ENCODE measurements at regions not wholly inside any gene's neighbourhood (a gene's known extent, or its start where the extent isn't known, plus 50 kb on each side); places are given as distances from the start of the nearest gene placed in this dataset.

GRCh38 chr4:181566490-181566889 lies 676.7 kb upstream of the TENM3 start:
- no peaks in the 10 kb centered on the region for H3K27me3 Mint-ChIP-seq (ENCODE audit: insufficient read depth, unreplicated experiment)
- intact Hi-C loops (cut with micrococcal nuclease): loop anchor here (10.0 kb wide), 2 partner anchors 228 to 368 kb away; no protein-coding TSS in a partner anchor
- no peak overlapping the region for H3K4me3 Mint-ChIP-seq (ENCODE audit: unreplicated experiment)
- ChIA-PET POLR2A (no interaction called here), CTCF (interaction anchor here (0.6 to 2.2 kb wide), 2 partner anchors 220 to 1359 kb away, joined by 3 to 5 read pairs; no protein-coding TSS in a partner anchor)
- TF ChIP-seq CTCF (IDR thresholded peaks at IDR 0.05; ENCODE audit: unreplicated experiment): no peak
- no peak for DNase-seq (ENCODE audit: unreplicated experiment)
- H3K4me1 Mint-ChIP-seq (ENCODE audit: insufficient read depth, unreplicated experiment): no peaks in the 10 kb centered on the region
- no peaks in the 10 kb centered on the region for H3K9me3 Mint-ChIP-seq (ENCODE audit: unreplicated experiment)
- no peak overlapping the region for H3K27ac Mint-ChIP-seq (ENCODE audit: low read depth, unreplicated experiment)
- no TSS peak for BruUV-seq (replicated peaks)
- H3K36me3 Mint-ChIP-seq (ENCODE audit: insufficient read depth, unreplicated experiment): no peaks in the 10 kb centered on the region

GRCh38 chr4:181569553-181569952 lies 673.6 kb upstream of the TENM3 start:
- H3K27me3 Mint-ChIP-seq (ENCODE audit: insufficient read depth, unreplicated experiment): no peaks in the 10 kb centered on the region
- peak; percentile 49 for TF ChIP-seq CTCF (IDR thresholded peaks at IDR 0.05; ENCODE audit: unreplicated experiment)
- no TSS peak for BruUV-seq (replicated peaks)
- H3K36me3 Mint-ChIP-seq (ENCODE audit: insufficient read depth, unreplicated experiment): no peaks in the 10 kb centered on the region
- intact Hi-C loops (cut with micrococcal nuclease): loop anchor here (1.0 to 10.0 kb wide), 4 partner anchors 225 to 880 kb away; no protein-coding TSS in a partner anchor
- H3K9me3 Mint-ChIP-seq (ENCODE audit: unreplicated experiment): no peaks in the 10 kb centered on the region
- H3K4me3 Mint-ChIP-seq (ENCODE audit: unreplicated experiment): no peak overlapping the region
- H3K27ac Mint-ChIP-seq (ENCODE audit: low read depth, unreplicated experiment): no peak overlapping the region
- H3K4me1 Mint-ChIP-seq (ENCODE audit: insufficient read depth, unreplicated experiment): no peaks in the 10 kb centered on the region
- ChIA-PET POLR2A (no interaction called here), CTCF (interaction anchor here (0.7 to 1.1 kb wide), 7 partner anchors 10 to 938 kb away, joined by 3 read pairs; no protein-coding TSS in a partner anchor)
- peak; percentile 67 for DNase-seq (ENCODE audit: unreplicated experiment)

GRCh38 chr4:181578911-181579310 lies 664.3 kb upstream of the TENM3 start:
- POLR2A ChIA-PET: interaction anchor here (0.8 kb wide), 1 partner anchor 28 kb away, joined by 4 read pairs; no protein-coding TSS in a partner anchor
- Mint-ChIP-seq H3K4me1 (ENCODE audit: insufficient read depth, unreplicated experiment) (no peaks in the 10 kb centered on the region), H3K27me3 (ENCODE audit: insufficient read depth, unreplicated experiment) (no peaks in the 10 kb centered on the region), H3K27ac (ENCODE audit: low read depth, unreplicated experiment) (no peak overlapping the region), H3K4me3 (ENCODE audit: unreplicated experiment) (no peak overlapping the region), H3K36me3 (ENCODE audit: insufficient read depth, unreplicated experiment) (no peaks in the 10 kb centered on the region), H3K9me3 (ENCODE audit: unreplicated experiment) (no peaks in the 10 kb centered on the region)
- CTCF ChIA-PET: interaction anchor here (0.6 kb wide), 1 partner anchor 715 kb away, joined by 4 read pairs; no protein-coding TSS in a partner anchor
- intact Hi-C loops (cut with micrococcal nuclease): no loop called here
- TF ChIP-seq CTCF (IDR thresholded peaks at IDR 0.05; ENCODE audit: unreplicated experiment): no peak
- no TSS peak for BruUV-seq (replicated peaks)
- DNase-seq (ENCODE audit: unreplicated experiment): no peak

- H3K36me3 Mint-ChIP-seq (ENCODE audit: insufficient read depth, unreplicated experiment): no peaks in the 10 kb centered on the region
- intact Hi-C loops (cut with micrococcal nuclease): no loop called here
- H3K27me3 Mint-ChIP-seq (ENCODE audit: insufficient read depth, unreplicated experiment): no peaks in the 10 kb centered on the region
- H3K27ac Mint-ChIP-seq (ENCODE audit: low read depth, unreplicated experiment): no peak overlapping the region
- H3K4me1 Mint-ChIP-seq (ENCODE audit: insufficient read depth, unreplicated experiment): no peaks in the 10 kb centered on the region
- TF ChIP-seq CTCF (IDR thresholded peaks at IDR 0.05; ENCODE audit: unreplicated experiment): no peak
- H3K9me3 Mint-ChIP-seq (ENCODE audit: unreplicated experiment): no peaks in the 10 kb centered on the region
- ChIA-PET CTCF (interaction anchor here (0.6 kb wide), 1 partner anchor 714 kb away, joined by 4 read pairs; no protein-coding TSS in a partner anchor), POLR2A (interaction anchor here (0.8 kb wide), 1 partner anchor 27 kb away, joined by 4 read pairs; no protein-coding TSS in a partner anchor)
- no peak for DNase-seq (ENCODE audit: unreplicated experiment)
- H3K4me3 Mint-ChIP-seq (ENCODE audit: unreplicated experiment): no peak overlapping the region
- no TSS peak for BruUV-seq (replicated peaks)
These were observed 663.7 kb upstream of the TENM3 start for GRCh38 chr4:181579486-181579885.
